WERI-Rb-1 (cell line): ENCODE measurements at regions not wholly inside any gene's neighbourhood (a gene's known extent, or its start where the extent isn't known, plus 50 kb on each side); places are given as distances from the start of the nearest gene placed in this dataset.
A peak's percentile ranks its signal among the peaks of the same experiment; 100 is the strongest.

Experiments
- DNase-seq: peaks from one replicate; pipeline ENCODE4 v3.0.0-alpha.2; 2020
- H3K27ac ChIP-seq: fragments of 250-450 bp; sonication (Bioruptor Pico); 2 replicates; pipeline ENCODE4 v1.5.1; 2020; ENCODE audit warnings: mild to moderate bottlenecking, moderate library complexity
- H3K27me3 ChIP-seq: fragments of 250-450 bp; sonication (Bioruptor Pico); 2 replicates; pipeline ENCODE4 v1.5.1; 2021; ENCODE audit warnings: mild to moderate bottlenecking, low read depth, moderate library complexity; ENCODE audit not compliant: insufficient read depth, severe bottlenecking
- H3K36me3 ChIP-seq: fragments of 250-450 bp; sonication (Bioruptor Pico); 2 replicates; pipeline ENCODE4 v1.5.1; 2020; ENCODE audit warnings: mild to moderate bottlenecking, moderate library complexity
- H3K4me3 ChIP-seq: 2 replicates; pipeline ENCODE4 v1.5.1; 2011; ENCODE audit warnings: low read depth, mild to moderate bottlenecking, control low read depth, low read length
- H3K9me3 ChIP-seq: fragments of 250-450 bp; sonication (Bioruptor Pico); 2 replicates; pipeline ENCODE4 v1.5.1; 2021; ENCODE audit warnings: mild to moderate bottlenecking, moderate library complexity; ENCODE audit not compliant: severe bottlenecking
- TF ChIP-seq, protein P1 (sequence below): IDR thresholded peaks from 2 replicates; pipeline ENCODE4 v1.5.1; 2011; ENCODE audit warnings: low read depth, mild to moderate bottlenecking, control low read depth, inconsistent platforms, low read length

DNA sequence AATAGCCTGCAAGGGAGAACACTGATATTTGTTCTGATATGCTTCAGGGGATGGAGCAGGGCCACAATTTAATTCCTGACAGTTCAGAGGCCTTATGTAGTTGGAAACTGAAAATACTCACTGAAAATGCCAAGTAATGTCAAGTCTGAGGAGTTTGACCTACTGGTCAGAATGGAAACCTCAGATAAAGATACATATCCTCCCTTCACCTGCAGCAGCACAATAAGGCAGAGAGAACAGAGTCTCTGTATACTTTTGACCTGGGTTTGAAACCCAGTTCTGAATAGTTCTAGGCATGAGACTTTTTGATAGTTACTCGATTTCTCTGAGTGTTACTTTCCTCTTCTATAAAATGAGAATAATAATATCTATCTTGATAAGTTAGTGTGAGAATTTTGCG is 65.8 kb upstream of the TRPC5 start:
- DNase-seq: no peak
- Histone ChIP-seq H3K9me3 (no peaks in the 10 kb centered on the region), H3K36me3 (no peaks in the 10 kb centered on the region), H3K27ac (no peak overlapping the region), H3K4me3 (no peak overlapping the region), H3K27me3 (no peaks in the 10 kb centered on the region)
- TF ChIP-seq, protein P1, sequence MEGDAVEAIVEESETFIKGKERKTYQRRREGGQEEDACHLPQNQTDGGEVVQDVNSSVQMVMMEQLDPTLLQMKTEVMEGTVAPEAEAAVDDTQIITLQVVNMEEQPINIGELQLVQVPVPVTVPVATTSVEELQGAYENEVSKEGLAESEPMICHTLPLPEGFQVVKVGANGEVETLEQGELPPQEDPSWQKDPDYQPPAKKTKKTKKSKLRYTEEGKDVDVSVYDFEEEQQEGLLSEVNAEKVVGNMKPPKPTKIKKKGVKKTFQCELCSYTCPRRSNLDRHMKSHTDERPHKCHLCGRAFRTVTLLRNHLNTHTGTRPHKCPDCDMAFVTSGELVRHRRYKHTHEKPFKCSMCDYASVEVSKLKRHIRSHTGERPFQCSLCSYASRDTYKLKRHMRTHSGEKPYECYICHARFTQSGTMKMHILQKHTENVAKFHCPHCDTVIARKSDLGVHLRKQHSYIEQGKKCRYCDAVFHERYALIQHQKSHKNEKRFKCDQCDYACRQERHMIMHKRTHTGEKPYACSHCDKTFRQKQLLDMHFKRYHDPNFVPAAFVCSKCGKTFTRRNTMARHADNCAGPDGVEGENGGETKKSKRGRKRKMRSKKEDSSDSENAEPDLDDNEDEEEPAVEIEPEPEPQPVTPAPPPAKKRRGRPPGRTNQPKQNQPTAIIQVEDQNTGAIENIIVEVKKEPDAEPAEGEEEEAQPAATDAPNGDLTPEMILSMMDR: no peak

DNA sequence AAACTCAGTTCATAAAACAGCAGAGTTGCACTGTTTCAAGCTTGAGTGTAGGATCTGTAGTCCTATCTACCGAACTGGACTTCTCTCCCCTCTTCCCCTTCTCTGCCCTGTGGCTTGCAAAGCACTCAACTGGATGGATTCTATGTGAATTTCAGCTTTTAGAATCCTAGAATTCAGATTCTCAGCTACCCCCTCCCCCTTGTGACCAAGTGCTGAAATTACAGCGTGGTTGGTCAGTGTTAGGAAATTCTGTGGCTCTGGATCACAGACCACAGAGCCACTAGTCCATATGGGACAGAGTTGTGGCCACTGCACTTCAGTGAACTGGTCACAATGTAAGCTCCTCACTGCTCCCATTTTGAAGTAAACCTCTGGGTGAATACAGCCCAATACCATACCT is 64.6 kb upstream of the TRPC5 start:
- no peaks in the 10 kb centered on the region for H3K36me3 ChIP-seq
- TF ChIP-seq, protein P1: peak; percentile 60
- no peaks in the 10 kb centered on the region for H3K27me3 ChIP-seq
- no peak overlapping the region for H3K4me3 ChIP-seq
- DNase-seq: peak; percentile 45
- no peaks in the 10 kb centered on the region for H3K9me3 ChIP-seq
- no peak overlapping the region for H3K27ac ChIP-seq

DNA sequence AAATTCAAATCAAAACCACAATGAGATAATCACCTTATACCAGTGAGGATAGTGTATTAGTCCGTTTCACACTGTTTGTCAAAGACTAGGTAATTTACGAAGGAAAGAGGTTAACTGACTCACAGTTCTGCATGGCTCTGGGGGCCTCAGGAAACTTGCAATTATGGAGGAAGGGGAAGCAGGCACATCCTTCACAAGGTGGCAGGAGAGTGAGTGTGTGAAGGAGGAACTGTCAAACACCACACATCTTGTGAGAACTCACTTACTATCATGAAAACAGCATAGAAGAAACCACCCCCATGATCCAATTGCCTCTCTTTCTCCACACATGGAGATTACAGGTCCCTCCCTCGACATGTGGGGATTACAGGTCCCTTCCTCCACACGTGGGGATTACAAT is 54.7 kb upstream of the TRPC5 start:
- DNase-seq: no peak
- Histone ChIP-seq H3K27ac (no peak overlapping the region), H3K9me3 (no peaks in the 10 kb centered on the region), H3K4me3 (no peak overlapping the region), H3K27me3 (no peaks in the 10 kb centered on the region), H3K36me3 (no peaks in the 10 kb centered on the region)
- TF ChIP-seq, protein P1: no peak
